ENCODE measurements at regions not wholly inside any gene's neighbourhood (a gene's known extent, or its start where the extent isn't known, plus 50 kb on each side); places are given as distances from the start of the nearest gene placed in this dataset.

DNA sequence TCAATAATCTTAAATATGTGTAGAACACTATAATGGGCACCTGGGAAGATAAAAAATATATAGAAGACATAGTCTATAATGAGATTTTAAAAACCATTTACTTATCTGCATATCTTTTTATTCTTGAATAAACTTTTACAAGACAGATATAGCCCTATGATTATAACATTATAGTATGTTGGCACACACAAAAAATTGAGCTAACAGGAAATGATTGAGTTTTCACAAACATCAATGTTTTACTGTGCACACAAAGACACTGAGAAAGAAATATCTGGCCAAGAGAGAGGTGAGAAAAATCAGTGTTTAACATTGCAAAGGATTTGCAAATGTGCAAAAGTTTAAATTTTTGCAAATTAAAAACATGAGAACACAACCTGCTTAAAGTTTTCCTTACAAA is 124.3 kb downstream of the BBS10 start:
- Histone ChIP-seq H3K4me1 (no peaks in the 10 kb centered on the region), H3K27me3 (no peaks in the 10 kb centered on the region), H3K27ac (no peak overlapping the region), H3K36me3 (no peaks in the 10 kb centered on the region), H3K4me3 (replicated peaks in 1 of 3) (no peak overlapping the region), H3K9me3 (no peaks in the 10 kb centered on the region)
- DNase-seq, result no peak
- intact Hi-C loops (cut with DNase I), result no loop called here
- TF ChIP-seq POLR2A (IDR thresholded peaks at IDR 0.05) (no peak), CTCF (IDR thresholded peaks at IDR 0.05) (no peak)

- Histone ChIP-seq H3K4me3 (replicated peaks in 1 of 3) (no peak overlapping the region), H3K9me3 (no peaks in the 10 kb centered on the region), H3K27me3 (no peaks in the 10 kb centered on the region), H3K36me3 (no peaks in the 10 kb centered on the region), H3K4me1 (no peaks in the 10 kb centered on the region), H3K27ac (no peak overlapping the region)
- TF ChIP-seq POLR2A (IDR thresholded peaks at IDR 0.05) (no peak), CTCF (IDR thresholded peaks at IDR 0.05) (no peak)
- WGBS, 2 donors, result 5 to 25% methylated on average over 1 of the region's 1 CpG
- intact Hi-C loops (cut with DNase I), result no loop called here
- DNase-seq, result no peak
These were observed 127.2 kb downstream of the BBS10 start for GRCh38 chr12:76220980-76221379.

DNA sequence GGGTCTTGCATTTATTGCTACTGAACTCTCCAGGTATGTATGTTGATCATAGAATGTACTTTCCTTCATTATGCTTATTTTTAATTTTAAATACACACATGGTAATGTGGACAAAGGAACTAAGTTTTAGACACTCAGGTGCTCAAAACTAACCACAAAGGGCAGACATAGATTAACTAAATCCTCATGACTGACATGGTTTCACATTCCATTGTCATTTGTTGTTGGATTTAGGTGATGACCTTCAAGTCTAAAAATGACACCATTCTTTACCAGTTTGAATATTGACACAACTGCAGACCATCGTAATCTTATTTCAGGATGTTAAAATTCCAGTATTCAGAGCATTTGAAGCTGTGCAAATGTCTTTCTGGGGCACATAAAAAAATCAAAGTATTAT is 128.4 kb downstream of the BBS10 start:
- Histone ChIP-seq H3K9me3 (no peaks in the 10 kb centered on the region), H3K27me3 (no peaks in the 10 kb centered on the region), H3K4me3 (replicated peaks in 1 of 3) (no peak overlapping the region), H3K27ac (no peak overlapping the region), H3K36me3 (no peaks in the 10 kb centered on the region), H3K4me1 (no peaks in the 10 kb centered on the region)
- no peak for DNase-seq
- 79 to 91% methylated on average over 1 of the region's 1 CpG for WGBS, 2 donors
- TF ChIP-seq POLR2A (IDR thresholded peaks at IDR 0.05), result no peak
- intact Hi-C loops (cut with DNase I), result no loop called here

DNA sequence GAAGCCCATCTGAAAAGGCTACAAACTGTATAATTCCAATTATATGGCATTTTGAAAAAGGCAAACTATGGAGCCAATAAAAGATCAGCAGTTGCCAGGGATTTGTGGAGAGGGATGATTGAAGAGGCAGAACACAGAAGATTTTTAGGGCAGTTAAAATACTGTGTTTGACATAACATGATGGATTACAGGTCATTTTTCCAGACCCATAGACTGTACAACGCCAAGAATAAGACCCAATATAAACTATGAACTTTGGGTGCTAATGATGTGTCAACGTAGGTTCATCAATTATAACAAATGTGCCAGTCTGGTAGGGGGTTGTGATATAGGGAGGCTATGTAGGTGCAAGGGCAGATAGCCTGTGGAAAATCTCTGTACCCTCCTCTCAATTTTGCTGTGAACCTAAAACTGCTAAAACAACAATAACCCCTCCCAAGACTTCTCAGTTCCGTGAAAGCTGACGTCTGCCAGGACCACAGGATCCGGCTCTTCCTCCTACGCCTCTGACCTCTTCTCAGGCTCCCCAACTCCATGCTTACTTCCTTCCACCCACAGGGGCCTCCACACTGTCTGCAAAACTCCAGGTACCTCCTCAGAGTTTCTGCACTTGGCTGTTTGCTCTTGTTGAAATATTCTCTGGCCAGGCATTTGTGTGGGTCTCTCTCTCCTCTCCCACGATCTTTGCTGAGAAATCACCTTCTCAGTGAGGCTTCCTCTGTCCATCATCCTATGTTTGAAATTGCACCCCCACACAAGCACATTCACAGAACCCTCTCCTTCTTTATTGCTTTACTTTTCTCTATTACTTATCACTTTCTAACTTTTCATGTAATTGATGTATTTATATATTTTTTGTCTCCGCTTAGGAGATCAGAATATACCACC is 131.4 kb downstream of the BBS10 start:
- H3K9me3 ChIP-seq, result no peaks in the 10 kb centered on the region
- intact Hi-C loops (cut with DNase I), result no loop called here
- 60 to 64% methylated on average over 8 of the region's 8 CpGs for WGBS, 2 donors
- H3K36me3 ChIP-seq, result no peaks in the 10 kb centered on the region
- TF ChIP-seq POLR2A (IDR thresholded peaks at IDR 0.05) (no peak), CTCF (IDR thresholded peaks at IDR 0.05) (no peak)
- no peaks in the 10 kb centered on the region for H3K27me3 ChIP-seq
- no peak for DNase-seq
- no peak overlapping the region for H3K4me3 ChIP-seq (replicated peaks in 1 of 3)
- no peaks in the 10 kb centered on the region for H3K4me1 ChIP-seq
- no peak overlapping the region for H3K27ac ChIP-seq

GRCh38 chr12:76208129-76208528 is 123.6 kb upstream of the NAP1L1 start:
- intact Hi-C loops (cut with DNase I), result no loop called here
- Histone ChIP-seq H3K27ac (no peak overlapping the region), H3K4me1 (no peaks in the 10 kb centered on the region)

More at GRCh38 chr12:76208129-76208528, 123.6 kb upstream of the NAP1L1 start:
- Histone ChIP-seq H3K36me3 (no peaks in the 10 kb centered on the region), H3K27me3 (no peaks in the 10 kb centered on the region), H3K4me3 (replicated peaks in 1 of 3) (no peak overlapping the region), H3K9me3 (no peaks in the 10 kb centered on the region)
- no peak for DNase-seq
- TF ChIP-seq POLR2A (IDR thresholded peaks at IDR 0.05) (no peak), CTCF (IDR thresholded peaks at IDR 0.05) (no peak)

All from thyroid gland (tissue), 4 donors.